Glomerular visceral epithelial cell (primary cell): ENCODE measurements at regions not wholly inside any gene's neighbourhood (a gene's known extent, or its start where the extent isn't known, plus 50 kb on each side); places are given as distances from the start of the nearest gene placed in this dataset.

Source experiments
- DNase-seq: peaks from one replicate; pipeline ENCODE4 v3.0.0-alpha.2; 2016; ENCODE audit errors: extremely low spot score

DNA sequence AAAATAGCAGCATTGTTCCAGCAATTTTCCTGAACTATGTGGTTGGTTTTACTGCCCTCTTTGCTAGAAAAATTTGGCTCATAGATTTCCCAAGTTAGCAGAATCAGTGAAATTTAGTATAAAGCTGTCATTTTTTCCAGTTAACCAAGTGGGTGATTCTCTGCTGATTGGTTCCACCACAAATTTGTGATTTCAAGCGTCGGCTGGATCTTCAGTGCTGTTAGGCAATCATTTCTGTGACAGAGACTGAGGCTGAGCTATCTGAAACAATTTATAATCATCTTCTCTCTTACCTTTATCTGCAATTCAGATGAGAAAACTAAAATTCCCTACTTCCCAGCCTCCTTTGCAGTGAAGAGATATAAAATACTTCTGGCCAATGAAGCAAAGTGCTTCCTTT, 68.6 kb upstream of the OTUD4 start:
- no peak for DNase-seq

DNA sequence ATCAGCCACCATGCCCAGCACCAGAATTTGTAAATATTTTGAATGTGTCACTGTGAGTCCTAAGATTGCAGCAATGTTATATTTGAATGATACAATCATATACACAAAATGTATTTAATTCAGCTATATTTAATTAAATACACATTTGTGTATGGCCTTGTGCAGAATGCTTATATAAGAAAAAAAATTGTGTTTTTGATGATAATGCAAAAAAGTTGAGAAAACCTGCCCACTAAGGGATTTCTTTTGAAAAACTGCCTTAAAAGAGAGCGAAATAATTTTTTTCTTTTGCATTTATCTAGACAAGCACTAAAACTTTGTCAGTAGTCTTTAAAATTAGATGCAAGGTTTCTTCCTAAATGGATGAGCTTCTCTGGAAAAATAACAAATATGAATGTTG, 68.1 kb upstream of the OTUD4 start:
- DNase-seq = no peak

DNA sequence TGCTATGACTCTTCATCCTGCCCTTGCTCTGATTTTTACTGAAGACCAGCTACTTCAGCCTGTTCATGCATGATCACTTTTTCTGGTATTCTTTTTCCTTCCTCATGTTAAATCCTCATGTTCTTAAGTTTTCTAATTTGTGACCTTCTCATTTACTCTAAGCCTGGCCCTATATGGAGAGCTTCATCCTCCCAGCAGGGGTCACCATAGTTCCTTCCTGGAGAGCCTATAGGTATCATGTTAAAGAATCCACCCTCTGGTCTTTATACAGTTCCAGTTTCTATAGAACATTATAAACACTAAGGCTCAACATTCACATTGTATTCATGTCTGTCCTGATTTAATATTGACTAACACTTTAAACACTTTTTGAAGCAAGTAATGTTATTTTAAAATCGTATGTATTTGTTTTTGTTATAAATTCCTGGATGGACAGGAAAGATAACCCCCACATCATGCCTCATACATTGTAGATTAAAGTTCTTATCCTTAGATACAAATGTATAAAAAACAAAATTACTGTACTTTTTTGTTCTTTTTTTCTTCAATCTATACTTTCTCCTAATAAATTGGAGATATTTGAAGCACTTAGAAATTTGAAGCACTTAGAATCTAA, 53.8 kb upstream of the OTUD4 start:
- peak; percentile 66 for DNase-seq

DNA sequence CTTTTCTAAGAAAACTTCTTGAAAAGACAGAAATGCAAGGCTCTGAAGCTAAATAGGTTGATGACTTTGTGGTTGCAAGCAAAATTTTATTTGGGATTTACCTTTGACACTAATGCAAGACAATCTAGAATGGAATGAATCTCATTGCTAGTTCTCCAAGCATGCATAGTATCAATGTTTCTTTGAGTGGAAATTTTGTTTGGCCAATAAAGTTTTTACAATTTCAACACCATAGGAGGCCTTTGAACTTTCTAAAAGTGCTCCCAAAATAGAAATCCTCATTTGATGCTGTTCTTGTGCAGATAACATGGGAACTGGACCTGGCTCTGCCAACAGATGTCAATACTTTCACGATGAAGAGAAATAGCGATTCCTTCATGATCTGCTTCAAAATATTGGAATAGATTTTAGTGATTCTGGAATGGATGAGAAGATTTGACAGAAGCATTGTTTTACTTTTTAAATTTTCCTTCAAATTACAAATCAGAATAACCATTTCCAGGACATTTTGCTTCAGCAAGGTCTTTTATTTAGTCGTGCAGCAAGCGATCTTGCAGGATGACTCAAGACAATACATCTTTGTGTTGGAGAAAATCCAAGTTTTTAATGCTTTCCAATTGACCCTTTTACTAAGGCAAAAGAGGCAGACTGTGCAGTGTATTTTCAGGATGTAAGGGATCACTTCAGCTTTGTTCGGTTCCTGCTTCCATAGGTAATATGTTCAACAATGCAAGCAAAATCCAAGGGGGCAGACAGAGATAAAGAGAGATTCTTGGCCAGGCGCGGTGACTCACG, 51.7 kb upstream of the OTUD4 start:
- DNase-seq = no peak

DNA sequence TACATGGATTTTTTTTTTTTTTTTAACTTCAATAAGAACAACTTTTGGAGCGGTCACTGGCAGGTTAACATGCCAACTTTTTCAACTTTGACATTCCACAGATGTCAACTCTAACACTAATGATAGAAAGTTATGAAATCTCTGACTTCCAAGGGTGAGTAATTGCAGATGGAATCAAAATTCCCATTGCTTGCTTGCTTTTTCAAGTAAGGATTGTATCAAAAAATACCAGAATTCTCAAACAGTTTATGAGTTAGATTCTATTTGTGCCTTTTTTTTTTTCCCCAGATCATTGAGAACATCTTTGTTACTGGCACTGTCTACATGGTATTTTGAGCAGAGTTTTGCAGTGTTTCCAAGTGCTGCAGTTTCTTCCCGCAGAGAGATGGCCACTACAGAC, 50.3 kb upstream of the OTUD4 start:
- no peak for DNase-seq
